HG03460 (cell line): ENCODE measurements at regions not wholly inside any gene's neighbourhood (a gene's known extent, or its start where the extent isn't known, plus 50 kb on each side); places are given as distances from the start of the nearest gene placed in this dataset.

ENCODE experiments used
- ATAC-seq: cut with Tn5 transposase; IDR thresholded peaks from one replicate; pipeline ENCODE4 v1.9.1; 2021; ENCODE audit not compliant: unreplicated experiment

- ATAC-seq, result no peak
Measured at GRCh38 chr1:56056438-56057287, 522.7 kb downstream of the PLPP3 start.

DNA sequence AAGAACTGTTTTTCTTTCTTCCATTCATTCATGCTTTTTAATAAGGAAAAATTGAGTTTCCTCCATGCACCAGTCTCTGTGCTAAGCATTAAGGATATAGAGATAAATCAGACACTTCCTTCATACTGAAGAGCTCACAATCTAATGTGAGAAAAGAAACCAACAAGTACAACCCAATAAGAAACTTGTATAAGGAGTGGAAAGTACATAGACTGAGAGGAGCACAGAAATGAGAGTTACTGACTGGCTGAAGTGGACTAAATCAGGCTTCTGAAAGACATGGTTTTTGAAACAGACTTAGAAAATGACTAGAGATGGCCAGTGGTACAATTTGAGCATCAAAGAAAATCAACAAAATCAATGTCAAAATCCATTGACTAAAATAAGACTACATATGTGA is 524.4 kb downstream of the PLPP3 start:
- no peak for ATAC-seq

- no peak for ATAC-seq
Measured at GRCh38 chr1:56052041-56052440, 527.3 kb downstream of the PLPP3 start.

GRCh38 chr1:56050911-56051310 is 528.5 kb downstream of the PLPP3 start:
- ATAC-seq, result no peak

DNA sequence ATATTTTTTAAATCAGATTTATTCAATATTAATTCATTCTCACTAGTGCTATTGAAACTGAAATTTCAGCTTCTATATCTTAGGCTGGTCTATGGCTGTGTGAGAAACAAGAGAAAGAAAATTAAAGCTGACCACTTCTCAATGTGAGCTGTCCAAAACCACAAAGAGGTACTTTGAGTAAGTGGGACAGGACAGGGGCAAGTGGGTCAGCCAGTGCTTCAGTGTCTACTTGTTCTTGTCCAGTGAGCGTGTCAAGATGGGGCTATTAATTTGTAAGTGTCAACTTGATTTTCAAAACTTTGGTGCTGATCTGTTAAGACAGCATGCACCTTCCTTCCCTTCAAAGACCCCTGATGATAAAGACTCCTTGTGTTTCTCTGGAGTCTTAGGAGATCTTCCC is 533.9 kb downstream of the PLPP3 start:
- no peak for ATAC-seq

DNA sequence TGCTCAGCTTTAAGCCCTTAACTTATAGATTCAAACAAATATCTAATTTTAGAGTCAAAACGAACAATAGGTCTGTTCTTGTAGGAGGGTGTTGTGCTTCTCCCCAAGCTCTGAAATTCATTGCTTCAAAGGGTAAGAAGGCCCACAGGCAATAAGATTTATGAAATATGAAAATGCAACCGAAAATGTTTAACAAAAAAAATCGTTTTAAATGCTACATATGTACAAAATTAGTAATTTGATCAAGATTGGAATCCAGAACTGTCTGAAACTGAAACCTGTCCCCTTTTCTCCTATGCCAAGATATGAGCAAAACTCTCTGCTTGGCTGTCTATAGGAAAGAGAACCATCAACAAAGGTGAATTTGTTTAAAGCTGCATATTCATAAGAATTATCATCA is 534.3 kb downstream of the PLPP3 start:
- ATAC-seq, result no peak

GRCh38 chr1:56036479-56036878 is 542.9 kb downstream of the PLPP3 start:
- no peak for ATAC-seq

DNA sequence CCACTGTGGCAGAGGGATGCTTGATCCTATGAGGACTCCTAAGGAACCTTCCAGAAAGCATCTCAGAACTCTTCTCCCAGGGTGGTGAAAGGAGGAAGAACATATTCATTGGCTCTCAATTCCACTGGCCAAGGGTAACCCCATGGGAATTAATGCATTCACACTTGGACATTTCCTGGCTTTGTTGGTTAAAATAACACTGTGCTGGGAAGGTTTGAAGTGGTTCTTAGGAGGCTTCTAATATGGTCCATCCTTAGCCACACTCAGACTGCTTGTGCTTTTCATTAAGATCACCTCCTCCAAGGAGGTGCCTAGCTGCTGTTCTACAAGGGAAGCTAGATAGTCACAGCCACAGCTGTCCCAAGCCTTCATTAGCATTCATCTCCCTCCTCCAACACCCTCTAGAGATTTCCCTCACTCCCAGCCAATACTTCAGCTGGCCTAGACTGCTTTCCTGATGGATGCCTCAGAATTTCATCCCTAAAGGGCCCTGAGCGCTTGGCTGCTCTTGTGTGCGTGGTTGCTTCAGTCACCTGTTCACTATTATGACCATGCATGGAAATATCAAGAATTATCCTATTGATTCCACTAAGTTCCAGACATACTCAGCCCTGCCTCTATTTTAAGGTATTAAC is 544.4 kb downstream of the PLPP3 start:
- ATAC-seq, result no peak

DNA sequence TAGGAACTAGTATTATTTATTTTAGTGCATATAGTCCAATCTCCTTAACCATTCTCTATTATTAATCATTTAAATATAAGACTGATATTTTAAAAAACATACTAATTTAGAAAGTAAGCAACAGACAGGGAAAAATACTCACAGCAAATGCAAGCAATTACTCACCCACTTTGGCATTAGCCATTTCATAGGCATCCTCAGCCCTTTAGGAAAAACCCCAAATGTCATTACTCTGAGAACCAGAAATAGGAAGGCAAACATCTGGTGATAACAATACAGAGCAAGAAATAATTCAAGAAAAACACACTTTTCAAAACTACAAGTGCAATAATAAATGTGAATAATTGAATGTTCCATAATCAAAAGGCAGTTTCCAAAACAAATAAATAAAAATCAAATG is 545.1 kb downstream of the PLPP3 start:
- ATAC-seq, result no peak

- no peak for ATAC-seq
Measured at GRCh38 chr1:56033321-56034037, 545.9 kb downstream of the PLPP3 start.

DNA sequence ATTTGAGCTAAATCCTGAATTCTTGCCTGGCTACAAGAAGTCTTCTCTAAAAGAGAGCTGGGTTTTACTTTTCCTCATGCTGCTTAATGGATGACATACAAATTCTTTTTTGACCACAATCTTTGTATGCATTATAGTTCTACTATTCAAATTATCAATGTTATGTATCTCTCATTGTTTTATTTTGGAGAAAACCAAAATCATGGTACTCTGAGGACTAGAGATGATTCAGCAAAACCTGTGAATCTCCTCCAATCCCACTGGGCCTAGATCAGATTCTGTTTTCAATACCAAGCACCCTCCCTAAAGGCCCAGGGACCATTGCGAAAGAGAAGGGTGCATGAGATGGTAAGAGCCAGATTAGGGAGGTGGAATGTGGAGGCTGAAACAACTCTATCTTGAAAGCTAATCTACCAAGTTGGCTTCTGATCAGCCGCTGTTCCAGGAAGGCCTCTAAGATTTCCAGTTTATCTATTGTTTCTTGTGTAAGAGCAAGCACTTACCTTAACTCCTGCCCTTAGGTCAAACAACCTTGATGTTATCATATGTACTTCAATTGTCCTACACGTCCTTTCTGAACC is 547.2 kb downstream of the PLPP3 start:
- ATAC-seq, result no peak

- no peak for ATAC-seq
Measured at GRCh38 chr1:56031001-56031400, 548.4 kb downstream of the PLPP3 start.

DNA sequence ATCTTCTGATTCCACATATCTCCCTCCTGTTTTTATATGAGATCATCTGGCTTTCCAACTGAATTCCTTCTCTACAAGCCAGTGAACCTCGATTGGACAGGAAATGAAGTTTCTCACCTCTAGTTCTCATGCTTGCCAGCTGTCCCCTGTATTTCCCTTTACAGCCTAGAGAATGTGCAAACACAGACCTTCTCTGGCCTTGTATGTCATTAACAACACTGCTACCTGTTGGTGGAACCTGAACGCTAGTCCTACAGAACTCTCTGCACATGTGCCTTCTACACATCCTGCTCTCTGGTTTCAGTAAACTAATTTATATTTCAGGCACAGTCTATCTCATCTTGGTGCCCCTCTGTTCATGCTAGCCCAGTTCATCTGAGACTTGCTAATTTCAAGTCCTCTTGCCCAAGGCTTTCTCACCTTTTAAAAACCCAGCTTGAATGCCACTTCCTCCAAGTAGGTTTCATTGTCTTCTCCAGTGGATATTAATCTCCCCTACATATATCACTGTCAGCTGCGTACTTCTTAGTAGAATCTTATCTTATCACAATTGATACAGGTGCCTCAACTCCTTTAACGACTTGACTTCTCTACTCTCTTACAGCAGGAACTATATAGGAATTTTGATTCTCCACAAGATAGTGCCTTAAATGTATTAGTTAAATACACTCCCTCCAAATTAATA is 549.9 kb downstream of the PLPP3 start:
- ATAC-seq, result no peak

- no peak for ATAC-seq
Measured at GRCh38 chr1:56028911-56029310, 550.5 kb downstream of the PLPP3 start.

DNA sequence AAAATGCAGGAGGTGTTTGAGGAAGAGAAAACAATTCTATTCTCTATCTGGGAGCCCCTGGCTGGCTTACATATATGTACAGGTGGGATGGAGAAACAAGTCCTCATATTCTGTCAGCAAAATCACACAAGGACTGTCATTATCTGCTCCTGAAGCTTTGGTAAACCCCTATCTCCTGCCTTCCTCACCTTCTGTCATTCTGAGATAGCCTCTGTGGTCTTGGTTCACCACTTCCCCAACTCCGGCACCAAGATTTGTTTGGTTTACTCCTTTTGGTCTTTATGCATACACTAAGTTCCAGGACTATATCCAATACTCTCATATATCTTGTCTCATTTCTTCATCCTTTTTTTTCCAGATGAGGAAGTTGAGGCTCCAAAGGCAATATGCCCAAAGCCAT is 551.1 kb downstream of the PLPP3 start:
- no peak for ATAC-seq

DNA sequence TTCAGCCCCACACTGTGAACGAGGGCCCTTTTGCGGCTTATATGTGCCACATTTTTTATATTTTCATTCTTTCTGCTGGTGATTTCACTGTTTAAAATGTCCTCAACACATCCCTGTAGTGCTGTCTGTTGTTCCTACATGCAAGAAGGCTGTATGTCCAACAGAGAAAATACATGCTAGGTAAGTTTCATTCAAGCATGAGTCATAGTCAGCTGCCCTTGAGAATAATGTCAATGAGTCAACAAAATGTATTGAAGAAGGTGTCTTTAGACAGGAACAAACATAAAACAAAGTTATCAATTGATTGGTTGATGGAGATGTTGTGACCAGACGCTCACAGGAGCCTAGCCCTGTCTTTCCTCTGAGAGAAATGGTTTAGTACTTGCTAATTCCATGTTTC is 553.4 kb downstream of the PLPP3 start:
- ATAC-seq, result no peak

- ATAC-seq, result no peak
Measured at GRCh38 chr1:56024155-56024554, 555.2 kb downstream of the PLPP3 start.

DNA sequence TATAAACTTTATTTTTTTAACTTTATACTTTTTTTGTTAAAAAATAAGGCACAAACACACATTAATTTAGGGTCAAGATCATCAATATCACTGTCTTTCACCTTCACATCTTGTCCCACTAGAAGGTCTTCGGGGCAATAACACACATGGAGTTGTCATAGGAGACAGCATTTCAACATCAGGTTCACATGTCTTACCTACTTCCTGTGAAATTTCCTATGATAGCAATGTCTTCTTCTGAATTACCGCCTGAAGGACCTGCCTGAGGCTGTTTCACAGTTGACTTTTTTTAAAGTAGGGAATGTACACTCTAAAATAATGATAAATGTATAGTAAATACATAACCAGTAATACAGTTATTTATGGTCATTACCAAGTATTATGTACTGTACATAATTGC is 559.4 kb downstream of the PLPP3 start:
- ATAC-seq, result no peak

- no peak for ATAC-seq
Measured at GRCh38 chr1:56019472-56019871, 559.9 kb downstream of the PLPP3 start.

DNA sequence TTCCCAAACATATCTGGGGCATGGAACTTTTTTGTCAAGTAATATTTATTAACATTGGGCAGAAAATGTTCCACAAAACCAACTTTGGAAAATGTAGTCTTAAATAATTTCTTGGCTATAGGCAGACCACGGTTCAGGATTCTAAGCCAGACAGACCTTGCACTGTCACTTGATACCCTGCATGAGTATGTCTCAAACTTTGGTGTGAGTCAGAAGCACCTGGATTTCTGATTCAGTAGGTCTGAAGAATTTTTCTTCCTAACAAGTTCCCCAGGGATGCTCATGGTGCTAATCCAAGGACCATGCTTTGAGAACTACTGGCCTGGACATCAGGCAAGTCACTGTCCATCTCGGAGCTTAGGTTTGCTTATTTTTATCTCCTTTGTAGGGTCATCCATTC is 562.0 kb downstream of the PLPP3 start:
- no peak for ATAC-seq

- ATAC-seq, result no peak
Measured at GRCh38 chr1:56003846-56004245, 575.5 kb downstream of the PLPP3 start.
